GM19468 (cell line): ENCODE measurements at regions not wholly inside any gene's neighbourhood (a gene's known extent, or its start where the extent isn't known, plus 50 kb on each side); places are given as distances from the start of the nearest gene placed in this dataset.
"Not testable (repeated sequence)": the region's sequence is repeated elsewhere in the genome, so short reads cannot be mapped to it uniquely, and the experiment has no call there.

ENCODE experiments used
- ATAC-seq: cut with Tn5 transposase; IDR thresholded peaks from one replicate; pipeline ENCODE4 v1.9.1; 2021; ENCODE audit warnings: mild to moderate bottlenecking, moderate library complexity, moderate number of reproducible peaks; ENCODE audit not compliant: unreplicated experiment; ENCODE audit errors: extremely low read depth

- ATAC-seq, result no peak
These were observed 109.2 kb downstream of the OSTF1 start for GRCh38 chr9:75197561-75197960.

- ATAC-seq, result no peak
These were observed 110.1 kb downstream of the OSTF1 start for GRCh38 chr9:75198436-75198835.

- no peak for ATAC-seq
These were observed 112.7 kb downstream of the OSTF1 start for GRCh38 chr9:75200892-75201470.

GRCh38 chr9:75201480-75202209 is 113.3 kb downstream of the OSTF1 start:
- no peak for ATAC-seq

- not testable (repeated sequence) for ATAC-seq
These were observed 119.7 kb downstream of the OSTF1 start for GRCh38 chr9:75207997-75208396.

- ATAC-seq, result no peak
These were observed 121.9 kb downstream of the OSTF1 start for GRCh38 chr9:75210215-75210614.

GRCh38 chr9:75213765-75214164 is 125.5 kb downstream of the OSTF1 start:
- no peak for ATAC-seq

GRCh38 chr9:75226403-75227139 is 138.3 kb downstream of the OSTF1 start:
- ATAC-seq, result no peak

GRCh38 chr9:75228893-75229292 is 140.6 kb downstream of the OSTF1 start:
- no peak for ATAC-seq

GRCh38 chr9:75229605-75230332 is 141.5 kb downstream of the OSTF1 start:
- ATAC-seq, result no peak

- no peak for ATAC-seq
These were observed 142.2 kb downstream of the OSTF1 start for GRCh38 chr9:75230469-75230868.

GRCh38 chr9:75231167-75231566 is 142.9 kb downstream of the OSTF1 start:
- no peak for ATAC-seq

GRCh38 chr9:75233011-75233410 is 144.7 kb downstream of the OSTF1 start:
- no peak for ATAC-seq

- ATAC-seq, result no peak
These were observed 147.3 kb downstream of the OSTF1 start for GRCh38 chr9:75235632-75236031.

GRCh38 chr9:75238311-75238976 is 150.1 kb downstream of the OSTF1 start:
- no peak for ATAC-seq

- ATAC-seq, result no peak
These were observed 150.9 kb downstream of the OSTF1 start for GRCh38 chr9:75239176-75239575.

- no peak for ATAC-seq
These were observed 154.1 kb downstream of the OSTF1 start for GRCh38 chr9:75242426-75242825.

- no peak for ATAC-seq
These were observed 158.6 kb downstream of the OSTF1 start for GRCh38 chr9:75246949-75247348.

GRCh38 chr9:75265525-75265972 is 177.2 kb downstream of the OSTF1 start:
- ATAC-seq, result peak; percentile 92

- no peak for ATAC-seq
These were observed 180.9 kb downstream of the OSTF1 start for GRCh38 chr9:75269197-75269596.
